Neural cell (in vitro differentiated cells): ENCODE measurements at regions not wholly inside any gene's neighbourhood (a gene's known extent, or its start where the extent isn't known, plus 50 kb on each side); places are given as distances from the start of the nearest gene placed in this dataset.

Experiments used
- CTCF ChIP-seq: fragments of 450-650 bp; IDR thresholded peaks from 2 replicates; pipeline ENCODE4 v1.5.1; 2014; ENCODE audit warnings: antibody characterized with exemption, mild to moderate bottlenecking, moderate library complexity; ENCODE audit not compliant: poor library complexity, severe bottlenecking
- EP300 ChIP-seq: fragments of 450-650 bp; conservative IDR thresholded peaks from 2 replicates; pipeline ENCODE4 v1.6.1; 2014; ENCODE audit warnings: antibody characterized with exemption, mild to moderate bottlenecking, moderate library complexity; ENCODE audit not compliant: poor library complexity, severe bottlenecking
- EZH2 ChIP-seq: fragments of 200-600, 300-800 bp; shearing (Covaris generic), sonication (generic); IDR thresholded peaks from 2 replicates; pipeline ENCODE4 v1.6.1; 2014; ENCODE audit warnings: antibody characterized with exemption, low read length, borderline replicate concordance, mild to moderate bottlenecking; ENCODE audit not compliant: insufficient read depth, poor library complexity, severe bottlenecking
- MXI1 ChIP-seq: fragments of 450-650 bp; conservative IDR thresholded peaks from 2 replicates; pipeline ENCODE4 v1.6.1; 2014; ENCODE audit warnings: antibody characterized with exemption, mild to moderate bottlenecking; ENCODE audit not compliant: poor library complexity, severe bottlenecking
- POLR2AphosphoS5 ChIP-seq: IDR thresholded peaks from 2 replicates; pipeline ENCODE4 v1.6.1; 2012
- RAD21 ChIP-seq: fragments of 450-650 bp; conservative IDR thresholded peaks from 2 replicates; pipeline ENCODE4 v1.6.1; 2014; ENCODE audit warnings: antibody characterized with exemption, mild to moderate bottlenecking, moderate library complexity
- REST ChIP-seq: IDR thresholded peaks from 2 replicates; pipeline ENCODE4 v1.6.1; 2012; ENCODE audit warnings: borderline replicate concordance
- SMC3 ChIP-seq: fragments of 450-650 bp; conservative IDR thresholded peaks from 2 replicates; pipeline ENCODE4 v1.6.1; 2014; ENCODE audit warnings: antibody characterized with exemption, mild to moderate bottlenecking, moderate library complexity; ENCODE audit not compliant: poor library complexity
- TAF1 ChIP-seq: IDR thresholded peaks from 2 replicates; pipeline ENCODE4 v1.6.1; 2012; ENCODE audit warnings: low read depth

- TF ChIP-seq CTCF = no peak
- no peak for TF ChIP-seq TAF1
- no peak for TF ChIP-seq EZH2
- no peak for TF ChIP-seq POLR2AphosphoS5
- TF ChIP-seq SMC3 = no peak
- no peak for TF ChIP-seq REST
- no peak for TF ChIP-seq RAD21
- no peak for TF ChIP-seq MXI1
- no peak for TF ChIP-seq EP300
Measured at GRCh38 chr2:64881037-64881492, 108.1 kb upstream of the SLC1A4 start.
